ENCODE measurements at regions not wholly inside any gene's neighbourhood (a gene's known extent, or its start where the extent isn't known, plus 50 kb on each side); places are given as distances from the start of the nearest gene placed in this dataset.

GRCh38 chr6:169372589-169372988, 118.9 kb upstream of the THBS2 start:
- TF ChIP-seq POLR2A (IDR thresholded peaks at IDR 0.05) = no peak
- TF ChIP-seq CTCF (IDR thresholded peaks at IDR 0.05) = no peak
- Histone ChIP-seq H3K4me1 (no peaks in the 10 kb centered on the region), H3K36me3 (no peaks in the 10 kb centered on the region), H3K9me3 (peaks cover 0 to 3% (median 0%) of the 10 kb centered on the region in 4 donors), H3K27ac (no peak overlapping the region), H3K4me3 (no peak overlapping the region), H3K27me3 (no peaks in the 10 kb centered on the region)
- no peak for DNase-seq

- DNase-seq = no peak
- Histone ChIP-seq H3K27me3 (no peaks in the 10 kb centered on the region), H3K36me3 (no peaks in the 10 kb centered on the region), H3K27ac (no peak overlapping the region), H3K4me3 (no peak overlapping the region), H3K9me3 (peaks cover 0 to 3% (median 0%) of the 10 kb centered on the region in 4 donors), H3K4me1 (no peaks in the 10 kb centered on the region)
- TF ChIP-seq POLR2A (IDR thresholded peaks at IDR 0.05) (no peak), CTCF (IDR thresholded peaks at IDR 0.05) (no peak)
These were observed 117.9 kb upstream of the THBS2 start for GRCh38 chr6:169371344-169372127.

- Histone ChIP-seq H3K4me1 (no peaks in the 10 kb centered on the region), H3K36me3 (no peaks in the 10 kb centered on the region), H3K4me3 (no peak overlapping the region), H3K27ac (no peak overlapping the region), H3K9me3 (peaks cover 0 to 3% (median 0%) of the 10 kb centered on the region in 4 donors), H3K27me3 (no peaks in the 10 kb centered on the region)
- TF ChIP-seq CTCF (IDR thresholded peaks at IDR 0.05) (no peak), POLR2A (IDR thresholded peaks at IDR 0.05) (no peak)
- DNase-seq = no peak
These were observed 117.2 kb upstream of the THBS2 start for GRCh38 chr6:169370666-169371343.

- Histone ChIP-seq H3K4me1 (no peaks in the 10 kb centered on the region), H3K9me3 (no peaks in the 10 kb centered on the region), H3K27me3 (no peaks in the 10 kb centered on the region), H3K27ac (no peak overlapping the region), H3K4me3 (no peak overlapping the region), H3K36me3 (no peaks in the 10 kb centered on the region)
- no peak for TF ChIP-seq CTCF (IDR thresholded peaks at IDR 0.05)
- no peak for TF ChIP-seq POLR2A (IDR thresholded peaks at IDR 0.05)
- no peak for DNase-seq
These were observed 116.4 kb upstream of the THBS2 start for GRCh38 chr6:169370054-169370453.

- H3K36me3 ChIP-seq = no peaks in the 10 kb centered on the region
- H3K27me3 ChIP-seq = no peaks in the 10 kb centered on the region
- no peak overlapping the region for H3K27ac ChIP-seq
- no peaks in the 10 kb centered on the region for H3K9me3 ChIP-seq
- H3K4me1 ChIP-seq = no peaks in the 10 kb centered on the region
- TF ChIP-seq CTCF (IDR thresholded peaks at IDR 0.05) (no peak), POLR2A (IDR thresholded peaks at IDR 0.05) (no peak)
- no peak overlapping the region for H3K4me3 ChIP-seq
- no peak for DNase-seq
These were observed 114.6 kb upstream of the THBS2 start for GRCh38 chr6:169368200-169368599.

Measured in Peyer's patch (tissue), 4 donors.